ENCODE measurements at regions not wholly inside any gene's neighbourhood (a gene's known extent, or its start where the extent isn't known, plus 50 kb on each side); places are given as distances from the start of the nearest gene placed in this dataset.
A peak's percentile ranks its signal among the peaks of the same experiment; 100 is the strongest.

- BruUV-seq (replicated peaks): no TSS peak
- Histone ChIP-seq H3K36me3 (ENCODE audit: insufficient read depth, low read length, poor library complexity, severe bottlenecking) (no peaks in the 10 kb centered on the region), H3K4me1 (ENCODE audit: insufficient read depth, low read length, poor library complexity, severe bottlenecking) (peaks cover 6% of the 10 kb centered on the region), H3K27me3 (replicated peaks; ENCODE audit: insufficient read depth, low read depth, low read length, poor library complexity) (no peaks in the 10 kb centered on the region), H3K9me3 (ENCODE audit: low read depth, low read length, poor library complexity, severe bottlenecking) (no peaks in the 10 kb centered on the region), H3K27ac (ENCODE audit: low read depth, low read length, poor library complexity, severe bottlenecking) (no peak overlapping the region), H3K4me3 (ENCODE audit: low read depth, low read length, poor library complexity, severe bottlenecking) (no peak overlapping the region)
- DNase-seq (ENCODE audit: low spot score): peak; percentile 71
- ChIA-PET POLR2A (ENCODE audit: low non-redundant PET) (no interaction called here), CTCF (no interaction called here)
- no peak for TF ChIP-seq EZH2 (IDR thresholded peaks at IDR 0.05; ENCODE audit: borderline replicate concordance, low read depth, low read length, poor library complexity, severe bottlenecking)
- no peak for TF ChIP-seq CTCF (conservative IDR thresholded peaks at IDR 0.05; ENCODE audit: low read depth, low read length)
- intact Hi-C loops (cut with micrococcal nuclease; ENCODE audit: unreplicated experiment): no loop called here
These were observed 218.6 kb downstream of the PIK3R1 start for GRCh38 chr5:68433923-68434879.

DNA sequence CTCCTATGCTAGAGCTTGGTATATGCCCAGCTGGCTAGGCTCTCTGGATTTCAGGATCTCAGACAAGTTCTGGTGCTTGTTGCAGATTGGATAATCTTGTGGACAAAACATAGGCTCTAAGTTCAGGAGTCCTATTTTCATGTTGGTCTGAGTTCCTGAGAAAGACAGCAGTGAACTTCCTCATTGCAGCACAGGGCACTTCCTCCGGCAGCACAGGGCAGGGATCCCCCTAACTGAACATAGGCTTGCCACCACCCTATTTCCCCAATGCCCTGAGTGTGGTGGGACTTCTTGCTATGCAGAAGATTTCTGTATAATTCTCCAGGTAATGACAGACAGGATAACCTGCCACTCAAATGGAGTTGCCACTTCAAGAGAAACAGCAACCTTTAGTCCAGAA, 220.1 kb downstream of the PIK3R1 start:
- intact Hi-C loops (cut with micrococcal nuclease; ENCODE audit: unreplicated experiment): no loop called here
- Histone ChIP-seq H3K36me3 (ENCODE audit: insufficient read depth, low read length, poor library complexity, severe bottlenecking) (no peaks in the 10 kb centered on the region), H3K4me1 (ENCODE audit: insufficient read depth, low read length, poor library complexity, severe bottlenecking) (peaks cover 6% of the 10 kb centered on the region), H3K4me3 (ENCODE audit: low read depth, low read length, poor library complexity, severe bottlenecking) (no peak overlapping the region), H3K27ac (ENCODE audit: low read depth, low read length, poor library complexity, severe bottlenecking) (no peak overlapping the region), H3K9me3 (ENCODE audit: low read depth, low read length, poor library complexity, severe bottlenecking) (no peaks in the 10 kb centered on the region), H3K27me3 (replicated peaks; ENCODE audit: insufficient read depth, low read depth, low read length, poor library complexity) (no peaks in the 10 kb centered on the region)
- TF ChIP-seq EZH2 (IDR thresholded peaks at IDR 0.05; ENCODE audit: borderline replicate concordance, low read depth, low read length, poor library complexity, severe bottlenecking) (no peak), CTCF (conservative IDR thresholded peaks at IDR 0.05; ENCODE audit: low read depth, low read length) (no peak)
- POLR2A ChIA-PET (ENCODE audit: low non-redundant PET): no interaction called here
- CTCF ChIA-PET: no interaction called here
- no peak for DNase-seq (ENCODE audit: low spot score)
- no TSS peak for BruUV-seq (replicated peaks)

DNA sequence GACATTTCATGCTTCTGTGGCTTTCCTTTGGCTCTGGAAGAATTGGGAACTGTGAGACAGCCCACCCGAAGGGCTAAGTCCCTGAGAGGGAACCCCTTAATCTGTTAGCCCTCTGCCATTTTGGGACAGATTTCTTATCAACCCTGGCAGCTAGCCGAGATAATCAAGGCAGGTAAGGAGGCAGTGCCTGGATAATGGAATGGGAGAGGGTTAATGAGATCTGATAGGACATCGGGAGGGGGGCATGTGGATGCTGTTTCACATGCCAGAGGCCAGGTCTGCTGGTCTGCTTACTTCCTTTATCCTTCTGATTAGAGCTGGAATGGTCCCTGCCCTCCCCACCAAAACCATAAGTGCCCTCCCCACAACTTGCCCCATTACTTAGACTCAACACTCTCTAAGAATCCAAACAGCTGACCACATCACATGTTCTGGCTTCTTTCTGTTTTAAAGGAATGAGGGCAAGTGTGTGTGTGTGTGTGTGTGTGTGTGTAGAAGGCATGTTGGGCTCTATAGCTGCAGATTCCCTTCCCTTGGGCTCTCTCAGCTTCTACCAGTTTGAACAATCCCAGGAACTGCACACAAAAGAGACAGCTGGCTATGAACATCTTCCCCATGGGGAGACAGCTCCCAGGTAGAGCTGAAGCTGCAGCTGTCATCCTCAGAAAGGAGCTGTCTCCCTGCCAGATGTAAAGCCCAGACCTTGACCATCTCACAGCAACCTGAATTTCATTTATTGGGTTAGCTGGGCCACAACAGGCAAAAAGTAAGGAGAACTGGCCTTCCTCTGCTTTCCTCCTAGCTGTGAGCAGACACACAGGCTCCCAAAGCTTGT, 221.3 kb downstream of the PIK3R1 start:
- intact Hi-C loops (cut with micrococcal nuclease; ENCODE audit: unreplicated experiment): no loop called here
- ChIA-PET POLR2A (ENCODE audit: low non-redundant PET) (no interaction called here), CTCF (no interaction called here)
- Histone ChIP-seq H3K27ac (ENCODE audit: low read depth, low read length, poor library complexity, severe bottlenecking) (no peak overlapping the region), H3K27me3 (replicated peaks; ENCODE audit: insufficient read depth, low read depth, low read length, poor library complexity) (no peaks in the 10 kb centered on the region), H3K9me3 (ENCODE audit: low read depth, low read length, poor library complexity, severe bottlenecking) (no peaks in the 10 kb centered on the region), H3K36me3 (ENCODE audit: insufficient read depth, low read length, poor library complexity, severe bottlenecking) (no peaks in the 10 kb centered on the region), H3K4me1 (ENCODE audit: insufficient read depth, low read length, poor library complexity, severe bottlenecking) (peaks cover 6% of the 10 kb centered on the region), H3K4me3 (ENCODE audit: low read depth, low read length, poor library complexity, severe bottlenecking) (no peak overlapping the region)
- DNase-seq (ENCODE audit: low spot score): no peak
- TF ChIP-seq EZH2 (IDR thresholded peaks at IDR 0.05; ENCODE audit: borderline replicate concordance, low read depth, low read length, poor library complexity, severe bottlenecking) (no peak), CTCF (conservative IDR thresholded peaks at IDR 0.05; ENCODE audit: low read depth, low read length) (no peak)
- no TSS peak for BruUV-seq (replicated peaks)

Data from A673 (cell line).